Neural progenitor cell (in vitro differentiated cells): ENCODE measurements at regions not wholly inside any gene's neighbourhood (a gene's known extent, or its start where the extent isn't known, plus 50 kb on each side); places are given as distances from the start of the nearest gene placed in this dataset.

Experiments used
- DNase-seq: peaks from one replicate; pipeline ENCODE4 v3.0.0-alpha.2; 2016; ENCODE audit warnings: low spot score
- H2AFZ ChIP-seq: fragments of 200-600 bp; sonication (generic); replicated peaks from 2 replicates; pipeline ENCODE4 v1.6.1; 2016; ENCODE audit warnings: antibody characterized with exemption
- H3F3A ChIP-seq: fragments of 200-600 bp; sonication (generic); 2 replicates; pipeline ENCODE4 v1.6.1; 2016; ENCODE audit warnings: antibody characterized with exemption, low read depth
- H3K27ac ChIP-seq: fragments of 200-600 bp; sonication (generic); 2 replicates; pipeline ENCODE4 v1.5.1; 2016; ENCODE audit warnings: mild to moderate bottlenecking
- H3K27me3 ChIP-seq: fragments of 200-600 bp; sonication (generic); 2 replicates; pipeline ENCODE4 v1.6.1; 2016; ENCODE audit warnings: mild to moderate bottlenecking, moderate library complexity
- H3K36me3 ChIP-seq: fragments of 200-600 bp; sonication (generic); 2 replicates; pipeline ENCODE4 v1.5.1; 2016
- H3K4me1 ChIP-seq: fragments of 200-600 bp; sonication (generic); 2 replicates; pipeline ENCODE4 v1.6.1; 2016; ENCODE audit warnings: mixed run types
- H3K4me2 ChIP-seq: fragments of 200-600 bp; sonication (generic); 2 replicates; pipeline ENCODE4 v1.6.1; 2016
- H3K4me3 ChIP-seq: fragments of 200-600 bp; sonication (generic); 2 replicates; pipeline ENCODE4 v1.5.1; 2016
- H3K79me2 ChIP-seq: fragments of 200-600 bp; sonication (generic); 2 replicates; pipeline ENCODE4 v1.6.1; 2016; ENCODE audit warnings: low read depth
- H3K9ac ChIP-seq: fragments of 200-600 bp; sonication (generic); 2 replicates; pipeline ENCODE4 v1.6.1; 2016
- H3K9me3 ChIP-seq: fragments of 200-600 bp; sonication (generic); 2 replicates; pipeline ENCODE4 v1.5.1; 2016; ENCODE audit warnings: low read depth
- H4K20me1 ChIP-seq: fragments of 200-600 bp; sonication (generic); 2 replicates; pipeline ENCODE4 v1.6.1; 2016; ENCODE audit warnings: low read depth
- H3K27ac Mint-ChIP-seq: 3 replicates; pipeline ENCODE4 v1.8.0; 2021; ENCODE audit warnings: mixed read lengths
- H3K27me3 Mint-ChIP-seq: 2 replicates; pipeline ENCODE4 v1.8.0; 2022; ENCODE audit warnings: low read depth, mild to moderate bottlenecking, inconsistent platforms, moderate library complexity, mixed read lengths; ENCODE audit not compliant: insufficient read depth
- H3K36me3 Mint-ChIP-seq: 3 replicates; pipeline ENCODE4 v1.8.0; 2021; ENCODE audit warnings: mixed read lengths
- H3K4me1 Mint-ChIP-seq: 3 replicates; pipeline ENCODE4 v1.8.0; 2021; ENCODE audit warnings: mixed read lengths
- H3K4me3 Mint-ChIP-seq: 3 replicates; pipeline ENCODE4 v1.8.0; 2021; ENCODE audit warnings: mild to moderate bottlenecking, moderate library complexity, mixed read lengths
- H3K9me3 Mint-ChIP-seq: 3 replicates; pipeline ENCODE4 v1.8.0; 2020; ENCODE audit warnings: mixed read lengths
- CTCF ChIP-seq: fragments of 200-600 bp; sonication (generic); IDR thresholded peaks from 2 replicates; pipeline ENCODE4 v1.5.1; 2017; ENCODE audit warnings: antibody characterized with exemption, mild to moderate bottlenecking
- EZH2 ChIP-seq: fragments of 200-600 bp; sonication (generic); IDR thresholded peaks from 2 replicates; pipeline ENCODE4 v1.6.1; 2017; ENCODE audit warnings: antibody characterized with exemption, mild to moderate bottlenecking, moderate library complexity
- EZH2phosphoT487 ChIP-seq: fragments of 200-600 bp; sonication (generic); IDR thresholded peaks from 2 replicates; pipeline ENCODE4 v1.6.1; 2017; ENCODE audit warnings: antibody characterized with exemption

GRCh38 chr14:71201840-71202239 lies 294.6 kb downstream of the PCNX1 start:
- Histone ChIP-seq H2AFZ (no peak overlapping the region), H3K36me3 (no peaks in the 10 kb centered on the region), H3K9me3 (no peaks in the 10 kb centered on the region), H3K27ac (no peak overlapping the region), H3F3A (no peaks in the 10 kb centered on the region), H3K9ac (no peak overlapping the region), H3K79me2 (no peaks in the 10 kb centered on the region), H3K27me3 (no peaks in the 10 kb centered on the region), H4K20me1 (no peaks in the 10 kb centered on the region), H3K4me1 (no peaks in the 10 kb centered on the region), H3K4me2 (no peak overlapping the region), H3K4me3 (no peak overlapping the region)
- Mint-ChIP-seq H3K27ac (no peak overlapping the region), H3K36me3 (no peaks in the 10 kb centered on the region), H3K27me3 (peaks cover 11% of the 10 kb centered on the region), H3K9me3 (peaks cover 8% of the 10 kb centered on the region), H3K4me1 (peaks cover 2% of the 10 kb centered on the region), H3K4me3 (no peak overlapping the region)
- no peak for TF ChIP-seq EZH2phosphoT487
- no peak for TF ChIP-seq EZH2
- no peak for TF ChIP-seq CTCF
- DNase-seq = no peak

- H4K20me1 ChIP-seq = no peaks in the 10 kb centered on the region
- no peaks in the 10 kb centered on the region for H3K36me3 Mint-ChIP-seq
- H3K4me3 ChIP-seq = no peak overlapping the region
- no peaks in the 10 kb centered on the region for H3K4me1 ChIP-seq
- peaks cover 2% of the 10 kb centered on the region for H3K4me1 Mint-ChIP-seq
- no peaks in the 10 kb centered on the region for H3K9me3 ChIP-seq
- H3K79me2 ChIP-seq = no peaks in the 10 kb centered on the region
- no peak overlapping the region for H3K9ac ChIP-seq
- H3K36me3 ChIP-seq = no peaks in the 10 kb centered on the region
- no peak overlapping the region for H3K27ac Mint-ChIP-seq
- H3K9me3 Mint-ChIP-seq = peaks cover 8% of the 10 kb centered on the region
- peak overlapping the region; percentile 15 for H2AFZ ChIP-seq
- peaks cover 11% of the 10 kb centered on the region for H3K27me3 Mint-ChIP-seq
- TF ChIP-seq CTCF (no peak), EZH2 (no peak), EZH2phosphoT487 (no peak)
- DNase-seq = no peak
- no peaks in the 10 kb centered on the region for H3F3A ChIP-seq
- H3K27me3 ChIP-seq = no peaks in the 10 kb centered on the region
- no peak overlapping the region for H3K27ac ChIP-seq
- H3K4me3 Mint-ChIP-seq = no peak overlapping the region
- no peak overlapping the region for H3K4me2 ChIP-seq
Observed at GRCh38 chr14:71202881-71203280, 295.6 kb downstream of the PCNX1 start.

DNA sequence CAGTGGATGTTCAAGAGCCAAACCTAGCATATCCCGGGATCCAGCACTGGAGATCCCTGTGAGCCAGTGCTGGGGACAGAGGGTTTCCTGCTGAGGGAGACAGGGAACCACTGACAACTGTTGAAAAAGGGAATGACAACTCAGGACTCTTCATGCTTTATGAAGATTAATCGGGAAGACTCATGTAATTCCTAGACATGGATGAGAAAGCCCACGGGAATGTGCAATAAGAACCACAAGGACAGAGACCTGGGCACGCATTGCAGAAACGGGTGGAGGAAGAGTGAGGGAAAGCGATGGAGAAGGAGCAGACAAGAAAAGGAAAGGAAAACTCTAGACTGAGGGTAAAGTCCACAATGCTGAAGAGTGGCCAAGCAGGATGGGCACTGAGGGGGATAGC lies 296.0 kb downstream of the PCNX1 start:
- Histone ChIP-seq H3K27ac (no peak overlapping the region), H3K79me2 (no peaks in the 10 kb centered on the region), H3K4me3 (no peak overlapping the region), H2AFZ (peak overlapping the region; percentile 15), H3F3A (no peaks in the 10 kb centered on the region), H3K4me2 (no peak overlapping the region), H3K4me1 (no peaks in the 10 kb centered on the region), H4K20me1 (no peaks in the 10 kb centered on the region), H3K9me3 (no peaks in the 10 kb centered on the region), H3K9ac (no peak overlapping the region), H3K36me3 (no peaks in the 10 kb centered on the region), H3K27me3 (no peaks in the 10 kb centered on the region)
- TF ChIP-seq EZH2 = no peak
- no peak for TF ChIP-seq CTCF
- TF ChIP-seq EZH2phosphoT487 = no peak
- H3K27me3 Mint-ChIP-seq = peaks cover 11% of the 10 kb centered on the region
- peaks cover 8% of the 10 kb centered on the region for H3K9me3 Mint-ChIP-seq
- peaks cover 2% of the 10 kb centered on the region for H3K4me1 Mint-ChIP-seq
- no peak overlapping the region for H3K4me3 Mint-ChIP-seq
- no peak overlapping the region for H3K27ac Mint-ChIP-seq
- DNase-seq = no peak
- no peaks in the 10 kb centered on the region for H3K36me3 Mint-ChIP-seq

DNA sequence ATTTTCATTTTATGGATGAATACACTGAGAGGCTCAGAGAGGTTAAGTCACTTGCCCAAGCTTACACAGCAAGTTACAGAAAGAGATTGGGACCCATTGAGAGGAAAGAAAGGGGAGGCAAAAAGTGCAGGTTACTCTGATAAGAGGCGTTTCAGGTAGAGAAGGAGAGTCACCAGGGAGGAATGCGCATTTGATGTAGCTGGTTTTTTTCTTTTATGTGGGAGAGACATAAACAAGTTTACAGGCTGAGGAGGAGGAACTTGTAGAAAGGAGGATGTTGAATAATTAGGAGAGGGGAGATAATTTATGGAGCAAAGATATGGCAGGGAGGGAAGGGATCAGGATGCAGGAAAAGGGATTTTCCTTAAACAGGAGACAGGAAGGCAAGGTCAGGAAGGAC lies 297.0 kb downstream of the PCNX1 start:
- no peak overlapping the region for H2AFZ ChIP-seq
- H3K27me3 Mint-ChIP-seq = peaks cover 11% of the 10 kb centered on the region
- no peak overlapping the region for H3K27ac Mint-ChIP-seq
- peaks cover 2% of the 10 kb centered on the region for H3K4me1 Mint-ChIP-seq
- H3K9me3 Mint-ChIP-seq = peaks cover 8% of the 10 kb centered on the region
- H3K79me2 ChIP-seq = no peaks in the 10 kb centered on the region
- H3K4me2 ChIP-seq = no peak overlapping the region
- H3F3A ChIP-seq = no peaks in the 10 kb centered on the region
- TF ChIP-seq EZH2 (no peak), EZH2phosphoT487 (no peak), CTCF (no peak)
- no peak overlapping the region for H3K27ac ChIP-seq
- H3K36me3 ChIP-seq = no peaks in the 10 kb centered on the region
- no peaks in the 10 kb centered on the region for H3K36me3 Mint-ChIP-seq
- no peaks in the 10 kb centered on the region for H3K9me3 ChIP-seq
- no peaks in the 10 kb centered on the region for H4K20me1 ChIP-seq
- H3K4me1 ChIP-seq = no peaks in the 10 kb centered on the region
- H3K4me3 ChIP-seq = no peak overlapping the region
- no peak overlapping the region for H3K9ac ChIP-seq
- DNase-seq = no peak
- no peaks in the 10 kb centered on the region for H3K27me3 ChIP-seq
- no peak overlapping the region for H3K4me3 Mint-ChIP-seq
